ENCODE measurements at regions not wholly inside any gene's neighbourhood (a gene's known extent, or its start where the extent isn't known, plus 50 kb on each side); places are given as distances from the start of the nearest gene placed in this dataset.

GRCh38 chr11:109512249-109512648 is 90.3 kb downstream of the C11orf87 start:
- H3K9ac ChIP-seq (ENCODE audit: low read length), result no peak overlapping the region
- no peaks in the 10 kb centered on the region for H3K79me2 ChIP-seq (ENCODE audit: low read length)
- no peaks in the 10 kb centered on the region for H4K20me1 ChIP-seq (ENCODE audit: insufficient read depth, low read length)
- H3F3A ChIP-seq (ENCODE audit: insufficient read depth, low read length), result no peaks in the 10 kb centered on the region
- DNase-seq, result no peak
- no peak overlapping the region for H3K27ac ChIP-seq (ENCODE audit: low read length)
- no peaks in the 10 kb centered on the region for H3K9me2 ChIP-seq (replicated peaks; ENCODE audit: insufficient read depth, low read length)
- H2AFZ ChIP-seq (ENCODE audit: low read length), result no peak overlapping the region
- TF ChIP-seq EZH2phosphoT487 (IDR thresholded peaks at IDR 0.05; ENCODE audit: low read length) (no peak), CTCF (IDR thresholded peaks at IDR 0.05; ENCODE audit: low read length) (no peak), EZH2 (optimal IDR thresholded peaks at IDR 0.05; ENCODE audit: low read depth, low read length) (no peak)
- no peak overlapping the region for H3K4me3 ChIP-seq (ENCODE audit: low read length)
- no peaks in the 10 kb centered on the region for H3K9me3 ChIP-seq (replicated peaks; ENCODE audit: insufficient read depth, low read length)
- no peak overlapping the region for H3K4me2 ChIP-seq (ENCODE audit: low read depth, low read length)
- no peaks in the 10 kb centered on the region for H3K4me1 ChIP-seq (ENCODE audit: low read length)
- no peaks in the 10 kb centered on the region for H3K27me3 ChIP-seq (replicated peaks; ENCODE audit: insufficient read depth, low read length)
- H3K36me3 ChIP-seq (replicated peaks; ENCODE audit: insufficient read depth, low read length), result no peaks in the 10 kb centered on the region

- Histone ChIP-seq H3K36me3 (replicated peaks; ENCODE audit: insufficient read depth, low read length) (no peaks in the 10 kb centered on the region), H3K9me3 (replicated peaks; ENCODE audit: insufficient read depth, low read length) (no peaks in the 10 kb centered on the region), H3K4me3 (ENCODE audit: low read length) (no peak overlapping the region), H3K4me1 (ENCODE audit: low read length) (no peaks in the 10 kb centered on the region), H3K27me3 (replicated peaks; ENCODE audit: insufficient read depth, low read length) (no peaks in the 10 kb centered on the region), H3F3A (ENCODE audit: insufficient read depth, low read length) (no peaks in the 10 kb centered on the region), H3K4me2 (ENCODE audit: low read depth, low read length) (no peak overlapping the region), H3K9ac (ENCODE audit: low read length) (no peak overlapping the region), H3K27ac (ENCODE audit: low read length) (no peak overlapping the region), H3K9me2 (replicated peaks; ENCODE audit: insufficient read depth, low read length) (no peaks in the 10 kb centered on the region), H2AFZ (ENCODE audit: low read length) (no peak overlapping the region), H3K79me2 (ENCODE audit: low read length) (no peaks in the 10 kb centered on the region), H4K20me1 (ENCODE audit: insufficient read depth, low read length) (no peaks in the 10 kb centered on the region)
- DNase-seq, result peak; percentile 23
- TF ChIP-seq EZH2phosphoT487 (IDR thresholded peaks at IDR 0.05; ENCODE audit: low read length), result no peak
- TF ChIP-seq CTCF (IDR thresholded peaks at IDR 0.05; ENCODE audit: low read length), result no peak
- TF ChIP-seq EZH2 (optimal IDR thresholded peaks at IDR 0.05; ENCODE audit: low read depth, low read length), result no peak
Measured at GRCh38 chr11:109512680-109513079, 90.7 kb downstream of the C11orf87 start.

- no peaks in the 10 kb centered on the region for H3F3A ChIP-seq (ENCODE audit: insufficient read depth, low read length)
- no peaks in the 10 kb centered on the region for H3K4me1 ChIP-seq (ENCODE audit: low read length)
- no peak for DNase-seq
- no peaks in the 10 kb centered on the region for H3K27me3 ChIP-seq (replicated peaks; ENCODE audit: insufficient read depth, low read length)
- no peak overlapping the region for H2AFZ ChIP-seq (ENCODE audit: low read length)
- TF ChIP-seq CTCF (IDR thresholded peaks at IDR 0.05; ENCODE audit: low read length) (no peak), EZH2 (optimal IDR thresholded peaks at IDR 0.05; ENCODE audit: low read depth, low read length) (no peak), EZH2phosphoT487 (IDR thresholded peaks at IDR 0.05; ENCODE audit: low read length) (no peak)
- no peak overlapping the region for H3K9ac ChIP-seq (ENCODE audit: low read length)
- H3K27ac ChIP-seq (ENCODE audit: low read length), result no peak overlapping the region
- no peaks in the 10 kb centered on the region for H3K9me2 ChIP-seq (replicated peaks; ENCODE audit: insufficient read depth, low read length)
- H3K36me3 ChIP-seq (replicated peaks; ENCODE audit: insufficient read depth, low read length), result no peaks in the 10 kb centered on the region
- no peak overlapping the region for H3K4me2 ChIP-seq (ENCODE audit: low read depth, low read length)
- no peaks in the 10 kb centered on the region for H4K20me1 ChIP-seq (ENCODE audit: insufficient read depth, low read length)
- H3K9me3 ChIP-seq (replicated peaks; ENCODE audit: insufficient read depth, low read length), result no peaks in the 10 kb centered on the region
- no peak overlapping the region for H3K4me3 ChIP-seq (ENCODE audit: low read length)
- H3K79me2 ChIP-seq (ENCODE audit: low read length), result no peaks in the 10 kb centered on the region
Measured at GRCh38 chr11:109514313-109515018, 92.5 kb downstream of the C11orf87 start.
